Activated CD8-positive, alpha-beta memory T cell treated with anti-CD3 and anti-CD28 coated beads, Interleukin-2, amount 50 U/mL, for 1 hour (primary cell): ENCODE measurements at regions not wholly inside any gene's neighbourhood (a gene's known extent, or its start where the extent isn't known, plus 50 kb on each side); places are given as distances from the start of the nearest gene placed in this dataset.

Source experiments
- DNase-seq: peaks from one replicate; pipeline ENCODE4 v3.0.0-alpha.2; 2020; ENCODE audit errors: extremely low read depth

DNA sequence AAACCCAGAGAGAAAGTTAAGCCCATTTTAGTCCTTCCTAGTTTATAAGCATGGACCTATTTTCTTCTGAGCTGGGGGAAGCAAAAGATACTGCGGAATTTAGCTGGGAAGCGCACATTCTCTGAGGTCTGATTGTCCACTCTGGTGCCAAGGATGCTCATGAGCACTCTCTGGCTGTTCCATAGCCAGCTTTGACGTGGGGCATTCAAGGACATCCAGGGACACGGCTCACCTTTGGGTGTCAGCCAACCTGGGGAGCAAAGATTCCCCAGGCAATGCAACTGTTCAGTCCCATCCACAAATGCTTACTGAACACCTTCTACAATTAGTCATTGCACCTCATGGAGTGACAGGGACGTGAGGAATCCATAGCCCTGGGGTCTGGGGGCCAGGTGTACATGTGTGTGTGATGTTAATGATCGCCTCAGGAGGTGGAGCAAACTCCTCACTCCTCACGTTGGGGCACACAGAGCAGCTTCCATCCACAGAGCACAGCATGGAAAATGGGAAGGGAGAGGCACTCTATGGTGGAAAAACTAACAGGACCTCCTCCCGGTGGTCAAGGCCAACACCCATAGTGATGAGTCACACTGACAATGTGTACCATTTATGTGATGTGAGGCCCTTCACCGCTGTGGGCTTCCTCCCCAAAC is 67.5 kb upstream of the IGFBP3 start:
- no peak for DNase-seq

DNA sequence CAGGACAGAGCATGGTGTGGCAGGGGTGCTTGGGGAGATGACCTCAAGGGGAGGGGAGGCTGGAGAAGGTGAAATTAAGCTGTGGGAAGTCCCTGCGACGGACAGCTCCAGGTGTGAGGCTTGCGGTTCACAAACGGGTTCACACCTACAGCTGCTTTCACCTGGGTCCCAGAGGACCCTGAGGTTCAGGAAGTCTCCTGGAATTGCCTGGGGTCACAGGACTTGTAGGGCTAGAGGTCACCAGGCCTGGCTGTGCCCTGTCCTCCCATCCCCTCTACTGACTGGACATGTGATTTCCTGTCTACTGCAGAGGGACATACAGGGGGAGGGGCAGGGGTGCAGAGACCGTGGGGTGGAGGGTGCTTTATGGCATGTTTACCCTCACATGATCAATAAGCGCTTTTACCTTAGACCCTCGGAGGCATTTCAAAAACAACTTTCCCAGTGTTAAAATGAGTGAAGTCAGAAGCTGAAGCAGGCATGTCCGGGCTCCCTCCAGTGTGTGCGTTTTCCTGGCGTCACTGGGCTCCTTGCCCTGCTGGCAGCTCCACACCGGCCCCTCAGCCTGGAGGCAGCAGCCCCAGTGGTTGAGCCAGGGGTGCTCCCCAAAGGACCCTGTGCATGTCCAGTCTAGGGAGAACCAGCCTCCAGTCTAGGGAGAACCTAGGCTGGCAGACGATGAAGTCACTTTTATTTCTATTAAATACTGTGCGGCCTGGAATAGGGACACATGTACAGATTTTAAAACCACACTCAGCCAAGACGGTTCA is 66.6 kb upstream of the IGFBP3 start:
- no peak for DNase-seq

GRCh38 chr7:45986355-45987298 is 65.6 kb upstream of the IGFBP3 start:
- DNase-seq, result no peak

- no peak for DNase-seq
Measured at GRCh38 chr7:45985902-45986301, 64.8 kb upstream of the IGFBP3 start.

GRCh38 chr7:45984386-45985295 is 63.6 kb upstream of the IGFBP3 start:
- no peak for DNase-seq

GRCh38 chr7:45983720-45984255 is 62.7 kb upstream of the IGFBP3 start:
- DNase-seq, result no peak

- no peak for DNase-seq
Measured at GRCh38 chr7:45982907-45983719, 62.0 kb upstream of the IGFBP3 start.

DNA sequence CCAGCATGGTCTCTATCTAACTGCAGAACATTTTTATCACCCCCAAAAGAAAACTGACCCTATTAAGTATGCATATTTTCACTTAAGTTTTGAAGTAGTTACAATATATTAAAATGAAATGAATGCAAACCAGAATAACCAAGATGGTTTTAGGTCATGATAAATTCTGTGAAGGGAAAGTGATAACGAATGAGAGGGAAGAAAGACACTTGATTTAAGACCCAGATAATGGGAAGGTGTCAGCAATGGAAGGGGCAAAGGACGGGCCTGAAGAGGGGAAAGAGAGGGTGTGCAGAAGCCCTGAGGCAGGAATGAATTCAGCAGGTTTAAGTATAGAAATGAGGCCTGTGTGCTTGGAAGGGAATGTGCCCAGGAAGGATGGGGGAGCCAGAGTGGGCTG is 61.1 kb upstream of the IGFBP3 start:
- DNase-seq, result no peak

DNA sequence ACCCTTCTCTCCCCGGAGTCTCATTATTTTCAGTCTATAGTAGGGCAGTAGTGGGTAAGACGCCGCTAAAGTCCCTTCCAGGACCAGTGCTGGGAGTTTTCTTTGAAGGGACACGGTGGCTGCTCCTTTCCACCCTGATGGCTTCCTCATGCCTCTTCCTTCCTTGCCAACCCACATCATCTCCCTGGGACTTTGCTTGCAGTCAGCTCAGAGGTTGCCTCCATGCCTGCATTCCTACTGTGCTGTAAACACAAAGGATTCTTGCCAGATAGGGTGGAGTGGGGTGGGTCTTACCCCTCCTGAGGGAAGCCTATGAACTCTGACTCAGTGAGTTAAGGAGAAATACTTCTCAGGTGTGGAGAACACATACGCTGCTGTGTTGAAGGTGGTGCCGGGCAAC is 59.9 kb upstream of the IGFBP3 start:
- DNase-seq, result no peak

- DNase-seq, result no peak
Measured at GRCh38 chr7:45980181-45980905, 59.3 kb upstream of the IGFBP3 start.

DNA sequence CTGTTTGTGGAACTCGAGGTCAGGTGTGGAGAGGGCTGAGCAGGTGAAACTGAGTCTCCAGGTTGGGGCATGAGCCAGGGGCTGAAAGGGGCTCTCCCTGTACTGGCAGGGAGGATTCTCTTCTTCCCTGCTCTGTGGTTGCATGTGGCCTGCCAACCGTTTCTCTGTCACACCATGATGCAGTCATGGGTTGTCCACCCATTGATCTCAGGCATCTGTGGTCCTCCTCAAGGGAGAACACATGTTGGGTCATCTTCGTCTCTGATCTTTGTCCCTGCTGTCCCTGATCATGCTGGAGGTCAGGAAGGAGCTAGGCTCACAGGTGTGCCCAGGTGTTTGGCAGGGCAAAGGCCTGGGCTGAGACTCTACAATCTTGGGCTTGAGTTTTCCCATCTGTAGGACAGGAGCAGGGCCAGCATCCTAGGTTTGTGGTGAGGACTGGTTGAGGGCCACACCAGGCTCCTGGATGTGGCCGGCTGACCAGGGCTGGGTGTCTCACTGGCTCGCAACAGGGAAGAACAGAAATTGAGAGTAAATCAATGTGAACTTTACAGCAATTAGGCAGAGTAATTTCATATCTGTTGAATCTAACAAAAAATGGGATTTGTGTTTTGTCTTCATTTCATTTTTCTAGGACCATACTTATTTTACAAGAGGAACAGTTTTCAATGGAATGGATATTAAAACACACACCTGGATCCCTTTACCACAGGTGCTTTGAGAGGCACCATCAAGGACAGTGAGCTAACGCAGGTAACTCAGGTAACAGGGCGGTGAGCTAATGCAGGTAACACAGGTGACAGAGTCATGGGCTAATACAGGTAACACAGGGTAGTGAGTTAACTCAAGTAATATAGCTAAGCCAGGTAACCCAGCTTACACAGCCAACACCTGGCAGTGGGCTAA is 58.5 kb upstream of the IGFBP3 start:
- no peak for DNase-seq

DNA sequence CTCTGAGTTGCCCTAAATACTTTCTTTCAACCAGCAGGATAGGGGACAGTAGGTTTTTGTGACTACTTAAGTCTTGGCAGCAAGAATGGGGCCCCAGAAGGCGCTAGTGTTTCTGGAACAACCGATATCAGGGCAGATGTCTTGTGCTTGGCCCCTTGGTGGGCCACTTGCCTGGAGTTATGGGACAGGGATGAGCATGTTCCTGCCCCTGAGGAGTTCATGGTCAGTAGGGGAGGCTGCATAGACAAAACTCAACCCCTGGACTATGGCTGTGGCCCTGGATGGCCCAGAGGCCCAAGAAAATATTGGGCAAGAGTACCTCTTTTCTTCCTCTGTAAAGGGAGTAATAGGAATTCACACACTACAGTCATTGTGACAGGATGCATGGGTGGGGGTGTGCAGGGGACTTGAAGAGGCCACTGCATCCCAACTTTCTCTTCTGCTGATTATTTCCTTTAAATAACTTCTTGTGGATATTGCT is 57.7 kb upstream of the IGFBP3 start:
- no peak for DNase-seq

DNA sequence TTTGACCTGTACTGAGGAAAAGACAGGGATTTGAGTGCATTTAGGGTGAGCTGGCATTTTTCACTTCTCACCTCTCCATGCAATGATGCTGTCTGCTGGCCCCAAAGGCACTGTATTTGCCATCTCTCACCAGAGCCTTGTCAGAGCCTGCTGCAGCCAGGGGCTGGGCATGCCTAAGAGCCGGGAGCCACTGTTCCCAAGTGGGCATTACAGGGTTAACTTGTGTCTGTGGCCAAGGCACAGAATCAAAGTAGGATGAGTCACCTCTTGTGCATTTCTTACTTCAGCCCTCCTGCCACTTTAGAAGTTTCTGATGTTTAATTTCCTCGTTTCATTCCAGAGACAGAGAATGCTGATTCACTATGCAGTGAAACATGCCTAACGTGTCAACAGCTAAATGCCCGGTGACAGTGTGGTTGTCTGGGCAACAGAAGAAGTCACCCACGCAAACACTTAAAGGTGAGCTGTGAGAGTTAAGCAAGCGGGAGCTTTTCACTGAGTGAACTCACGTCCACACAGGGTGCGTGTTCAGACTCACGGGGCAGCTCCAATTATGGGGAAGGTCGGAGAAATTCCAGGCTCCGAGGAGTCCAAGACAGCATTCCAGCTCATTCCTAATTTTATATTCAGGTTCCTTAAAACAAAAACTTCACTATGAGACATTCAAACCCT is 57.1 kb upstream of the IGFBP3 start:
- no peak for DNase-seq

- no peak for DNase-seq
Measured at GRCh38 chr7:45977256-45977780, 56.2 kb upstream of the IGFBP3 start.

- DNase-seq, result no peak
Measured at GRCh38 chr7:45976485-45976856, 55.4 kb upstream of the IGFBP3 start.

- no peak for DNase-seq
Measured at GRCh38 chr7:45975847-45976484, 54.9 kb upstream of the IGFBP3 start.

DNA sequence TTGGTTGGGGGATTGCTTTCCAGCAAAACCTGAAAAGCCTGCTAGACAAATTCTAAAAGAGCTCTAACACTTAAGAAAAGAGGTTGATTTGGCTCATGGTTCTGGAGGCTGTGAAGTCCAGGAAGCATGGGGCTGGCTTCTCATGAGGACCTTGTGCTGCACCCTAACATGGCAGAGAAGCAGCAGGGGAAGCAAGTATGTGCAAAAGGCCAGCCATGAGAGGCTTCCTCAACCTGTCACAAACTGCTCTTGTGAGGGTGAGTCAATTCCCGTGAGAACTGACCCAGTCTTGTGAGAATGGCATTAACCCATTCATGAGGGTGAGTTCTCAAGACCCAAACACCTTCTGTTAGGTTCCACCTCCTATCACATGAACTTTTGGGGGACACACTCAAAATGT is 54.3 kb upstream of the IGFBP3 start:
- DNase-seq, result no peak
